A673 (cell line): ENCODE measurements at regions not wholly inside any gene's neighbourhood (a gene's known extent, or its start where the extent isn't known, plus 50 kb on each side); places are given as distances from the start of the nearest gene placed in this dataset.

Source experiments
- BruUV-seq: library from RNA; stranded (reverse); fragments of 400-500 nt; replicated peaks from 2 replicates; lab custom pipeline; 2021; lab: Mats Ljungman, UMichigan
- CTCF ChIA-PET: fragments of 300-600 bp; sonication (Branson Sonifier 250); formaldehyde crosslinking; loops from one replicate; lab custom pipeline; 2022; ENCODE audit warnings: antibody characterized with exemption; lab: Charles Lee
- POLR2A ChIA-PET: fragments of 300-600 bp; sonication (Branson Sonifier 250); formaldehyde crosslinking; loops from one replicate; lab custom pipeline; 2022; ENCODE audit warnings: antibody characterized with exemption; ENCODE audit not compliant: low non-redundant PET; lab: Charles Lee
- DNase-seq: peaks from one replicate; pipeline ENCODE4 v3.0.0-alpha.2; 2015; ENCODE audit warnings: low spot score
- H3K27ac ChIP-seq: fragments of 200-600 bp; sonication (generic); 2 replicates; pipeline ENCODE4 v1.5.1; 2016; ENCODE audit warnings: mixed run types, low read depth, mild to moderate bottlenecking, mixed read lengths, antibody characterized with exemption, low read length; ENCODE audit not compliant: poor library complexity, severe bottlenecking
- H3K27me3 ChIP-seq: fragments of 200-600 bp; sonication (generic); replicated peaks from 2 replicates; pipeline ENCODE4 v1.6.1; 2017; ENCODE audit warnings: mixed run types, low read depth, mild to moderate bottlenecking, mixed read lengths, antibody characterized with exemption, low read length; ENCODE audit not compliant: insufficient read depth, poor library complexity
- H3K36me3 ChIP-seq: fragments of 200-600 bp; sonication (generic); 2 replicates; pipeline ENCODE4 v1.6.1; 2016; ENCODE audit warnings: mixed run types, mild to moderate bottlenecking, mixed read lengths, antibody characterized with exemption, low read length; ENCODE audit not compliant: insufficient read depth, poor library complexity, severe bottlenecking
- H3K4me1 ChIP-seq: fragments of 200-600 bp; sonication (generic); 2 replicates; pipeline ENCODE4 v1.6.1; 2017; ENCODE audit warnings: mixed run types, mild to moderate bottlenecking, mixed read lengths, antibody characterized with exemption, low read length; ENCODE audit not compliant: insufficient read depth, poor library complexity, severe bottlenecking
- H3K4me3 ChIP-seq: fragments of 200-600 bp; sonication (generic); 2 replicates; pipeline ENCODE4 v1.5.1; 2016; ENCODE audit warnings: low read depth, mixed run types, mild to moderate bottlenecking, mixed read lengths, low read length; ENCODE audit not compliant: poor library complexity, severe bottlenecking
- H3K9me3 ChIP-seq: fragments of 200-600 bp; sonication (generic); 2 replicates; pipeline ENCODE4 v1.6.1; 2016; ENCODE audit warnings: mixed run types, low read depth, mild to moderate bottlenecking, mixed read lengths, antibody characterized with exemption, low read length; ENCODE audit not compliant: poor library complexity, severe bottlenecking
- EZH2 ChIP-seq: fragments of 200-600 bp; sonication (generic); IDR thresholded peaks from 2 replicates; pipeline ENCODE4 v1.6.1; 2017; ENCODE audit warnings: borderline replicate concordance, low read depth, mild to moderate bottlenecking, mixed read lengths, antibody characterized with exemption, low read length; ENCODE audit not compliant: poor library complexity, severe bottlenecking
- intact Hi-C: fragments of 100-400 bp; cut with micrococcal nuclease; formaldehyde crosslinking; loops from one replicate; pipeline ENCODE4 v1.10.0; 2022; ENCODE audit not compliant: unreplicated experiment
- TF ChIP-seq, protein P1 (sequence below): fragments of 300-800, 200-600 bp; sonication (generic); conservative IDR thresholded peaks from 2 replicates; pipeline ENCODE4 v1.5.1; 2017; ENCODE audit warnings: low read depth, mild to moderate bottlenecking, antibody characterized with exemption, low read length, moderate library complexity, mixed read lengths

DNA sequence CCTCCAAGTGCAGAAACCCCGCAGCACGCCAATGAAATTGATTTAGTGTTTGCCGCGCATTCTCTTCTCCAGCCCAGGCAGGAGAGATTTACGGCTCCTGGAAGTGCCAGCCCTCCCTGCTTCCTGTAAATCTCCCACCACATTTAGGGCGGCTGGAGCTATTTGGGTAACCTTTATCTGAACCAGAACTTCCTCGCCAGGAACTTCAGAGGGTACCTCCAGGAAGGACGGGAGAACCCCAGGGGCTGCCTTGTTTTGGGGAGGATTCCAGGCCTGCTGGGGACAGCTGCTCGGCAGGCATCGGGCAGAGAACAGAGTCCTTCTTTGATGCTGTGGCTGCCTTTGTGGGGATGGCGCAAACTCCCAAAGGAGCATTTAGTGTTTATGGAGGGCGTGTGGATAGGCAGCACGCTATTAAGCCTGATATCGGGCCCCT lies 122.0 kb upstream of the MYCN start:
- intact Hi-C loops: no loop called here
- BruUV-seq: no TSS peak
- ChIA-PET POLR2A (no interaction called here), CTCF (no interaction called here)
- H3K27ac ChIP-seq: no peak overlapping the region
- no peaks in the 10 kb centered on the region for H3K36me3 ChIP-seq
- DNase-seq: peak; percentile 75
- no peak overlapping the region for H3K4me3 ChIP-seq
- no peak for TF ChIP-seq EZH2
- TF ChIP-seq, protein P1, sequence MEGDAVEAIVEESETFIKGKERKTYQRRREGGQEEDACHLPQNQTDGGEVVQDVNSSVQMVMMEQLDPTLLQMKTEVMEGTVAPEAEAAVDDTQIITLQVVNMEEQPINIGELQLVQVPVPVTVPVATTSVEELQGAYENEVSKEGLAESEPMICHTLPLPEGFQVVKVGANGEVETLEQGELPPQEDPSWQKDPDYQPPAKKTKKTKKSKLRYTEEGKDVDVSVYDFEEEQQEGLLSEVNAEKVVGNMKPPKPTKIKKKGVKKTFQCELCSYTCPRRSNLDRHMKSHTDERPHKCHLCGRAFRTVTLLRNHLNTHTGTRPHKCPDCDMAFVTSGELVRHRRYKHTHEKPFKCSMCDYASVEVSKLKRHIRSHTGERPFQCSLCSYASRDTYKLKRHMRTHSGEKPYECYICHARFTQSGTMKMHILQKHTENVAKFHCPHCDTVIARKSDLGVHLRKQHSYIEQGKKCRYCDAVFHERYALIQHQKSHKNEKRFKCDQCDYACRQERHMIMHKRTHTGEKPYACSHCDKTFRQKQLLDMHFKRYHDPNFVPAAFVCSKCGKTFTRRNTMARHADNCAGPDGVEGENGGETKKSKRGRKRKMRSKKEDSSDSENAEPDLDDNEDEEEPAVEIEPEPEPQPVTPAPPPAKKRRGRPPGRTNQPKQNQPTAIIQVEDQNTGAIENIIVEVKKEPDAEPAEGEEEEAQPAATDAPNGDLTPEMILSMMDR: no peak
- no peaks in the 10 kb centered on the region for H3K27me3 ChIP-seq
- H3K9me3 ChIP-seq: no peaks in the 10 kb centered on the region
- H3K4me1 ChIP-seq: peaks cover 11% of the 10 kb centered on the region

DNA sequence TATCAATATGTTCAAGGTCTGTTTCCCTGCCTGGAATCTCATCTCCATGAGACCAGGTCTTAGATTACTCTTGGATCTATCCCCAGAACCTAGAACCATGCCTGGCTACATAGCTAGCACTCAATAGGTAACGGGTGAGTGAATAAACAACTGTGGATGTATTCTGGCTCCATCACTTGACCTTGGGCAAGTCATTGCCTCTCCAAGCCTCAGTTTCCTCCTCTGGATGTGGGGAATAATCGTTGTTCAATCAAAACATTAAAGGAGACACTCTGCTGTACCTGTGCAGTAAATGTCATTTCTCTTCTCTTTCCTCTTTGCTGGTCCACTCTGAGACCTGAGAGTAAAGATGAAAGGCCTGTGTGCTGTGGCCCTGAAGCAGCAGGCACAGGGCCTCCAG lies 121.5 kb upstream of the MYCN start:
- no peak for DNase-seq
- CTCF ChIA-PET: no interaction called here

DNA sequence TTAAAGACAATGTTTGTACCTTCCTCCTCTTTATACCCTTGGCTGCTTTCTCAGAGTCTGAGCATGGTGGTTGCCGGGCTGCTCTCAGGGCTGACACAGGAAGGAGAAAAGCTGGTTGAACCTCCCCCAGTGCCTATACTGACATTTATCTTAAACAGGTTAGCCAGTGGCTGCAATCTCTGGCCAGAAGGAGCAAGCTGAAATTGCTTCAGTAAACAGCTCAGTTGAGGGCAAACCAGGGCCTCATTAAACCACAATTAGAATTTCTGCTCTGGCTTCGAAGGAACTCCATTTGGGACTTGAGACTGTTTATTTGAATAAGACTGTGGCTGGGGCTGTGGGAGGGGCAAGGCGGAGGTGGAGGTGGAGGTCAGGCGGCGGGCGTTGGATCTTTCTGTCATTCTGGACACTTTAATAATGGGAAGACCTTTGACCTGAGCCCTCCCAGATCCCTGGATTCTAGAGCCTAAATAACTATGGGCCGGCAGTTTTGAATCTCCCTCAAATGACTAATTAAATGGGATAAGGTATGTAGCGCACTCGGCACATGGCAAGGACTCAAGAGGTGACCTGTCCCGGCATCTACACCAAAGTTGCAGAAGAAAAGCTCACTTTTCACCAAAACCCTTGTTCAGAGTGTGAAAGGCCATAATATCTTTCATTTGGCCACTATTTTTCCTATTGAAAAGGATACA lies 120.6 kb upstream of the MYCN start:
- no peak overlapping the region for H3K27ac ChIP-seq

More for the DNA sequence above, 121.5 kb upstream of the MYCN start:
- H3K27ac ChIP-seq: no peak overlapping the region
- H3K4me3 ChIP-seq: no peak overlapping the region
- TF ChIP-seq, protein P1: no peak
- no peak for TF ChIP-seq EZH2
- BruUV-seq: no TSS peak
- no peaks in the 10 kb centered on the region for H3K27me3 ChIP-seq
- peaks cover 11% of the 10 kb centered on the region for H3K4me1 ChIP-seq
- intact Hi-C loops: no loop called here
- H3K36me3 ChIP-seq: no peaks in the 10 kb centered on the region
- POLR2A ChIA-PET: no interaction called here
- no peaks in the 10 kb centered on the region for H3K9me3 ChIP-seq

More for the DNA sequence above, 120.6 kb upstream of the MYCN start:
- ChIA-PET POLR2A (no interaction called here), CTCF (no interaction called here)
- H3K36me3 ChIP-seq: no peaks in the 10 kb centered on the region
- TF ChIP-seq, protein P1: no peak
- TF ChIP-seq EZH2: no peak
- no peaks in the 10 kb centered on the region for H3K9me3 ChIP-seq
- DNase-seq: no peak
- BruUV-seq: no TSS peak
- peaks cover 11% of the 10 kb centered on the region for H3K4me1 ChIP-seq
- intact Hi-C loops: no loop called here
- no peaks in the 10 kb centered on the region for H3K27me3 ChIP-seq
- no peak overlapping the region for H3K4me3 ChIP-seq
